ENCODE measurements at regions not wholly inside any gene's neighbourhood (a gene's known extent, or its start where the extent isn't known, plus 50 kb on each side); places are given as distances from the start of the nearest gene placed in this dataset.
A peak's percentile ranks its signal among the peaks of the same experiment; 100 is the strongest.
"Not testable (repeated sequence)": the region's sequence is repeated elsewhere in the genome, so short reads cannot be mapped to it uniquely, and the experiment has no call there.

DNA sequence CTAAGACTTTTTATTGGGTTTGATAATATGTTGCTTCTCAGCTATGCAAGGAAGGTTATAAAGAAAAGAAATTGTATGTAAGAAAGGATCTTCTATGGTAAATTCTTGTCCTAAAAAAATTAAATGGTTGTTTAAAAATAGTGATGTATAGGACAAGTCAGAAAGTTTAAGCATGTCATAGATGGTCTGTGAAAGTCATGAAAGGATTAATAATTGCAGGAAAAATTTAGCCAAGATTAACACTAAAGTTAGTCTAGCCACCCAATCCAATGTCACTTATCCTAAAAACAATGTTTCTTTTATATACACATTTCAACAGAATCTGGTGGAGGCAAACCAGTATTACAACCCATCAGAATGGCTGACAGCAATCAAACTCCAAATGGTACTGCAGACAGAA, 1046.7 kb upstream of the SLC39A10 start:
- no peak for DNase-seq

DNA sequence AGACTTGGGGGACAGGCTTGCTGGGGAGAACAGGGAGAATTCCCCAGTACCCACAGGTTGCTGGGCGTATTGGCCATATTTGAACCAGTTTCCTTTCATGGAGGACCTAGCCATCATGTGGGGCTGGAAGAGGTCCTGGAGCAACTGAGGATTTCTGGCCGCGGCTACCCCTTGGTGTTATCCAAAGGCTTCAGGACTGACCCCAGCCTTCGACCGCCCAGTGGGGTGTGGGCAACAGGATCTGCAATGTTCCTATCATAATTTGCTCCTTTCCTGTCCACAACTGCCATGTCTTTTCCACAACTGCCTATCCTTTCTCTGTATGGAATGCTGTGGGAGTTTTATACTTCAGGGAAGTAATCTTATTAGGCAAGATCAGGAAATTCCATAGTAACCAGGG, 1053.6 kb upstream of the SLC39A10 start:
- no peak for DNase-seq

DNA sequence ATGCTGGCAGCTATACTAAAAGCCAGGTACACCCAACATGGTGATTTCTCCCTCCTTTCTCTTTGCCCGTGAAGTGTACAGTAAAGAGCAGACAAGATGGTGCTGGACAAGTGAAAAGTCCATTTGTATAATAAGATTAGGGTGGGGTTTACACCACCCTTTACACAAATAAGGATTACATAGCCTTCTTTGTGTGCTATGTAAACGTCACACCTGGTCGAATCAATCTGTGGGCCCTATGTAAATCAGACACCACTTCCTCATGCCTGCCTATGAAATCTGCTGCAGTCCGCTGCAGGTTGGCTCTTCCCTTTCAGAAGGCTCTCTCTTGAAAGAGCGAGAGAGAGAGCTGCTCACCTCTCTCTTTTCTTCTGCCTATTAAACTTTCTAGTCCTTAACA, 1054.3 kb upstream of the SLC39A10 start:
- no peak for DNase-seq

DNA sequence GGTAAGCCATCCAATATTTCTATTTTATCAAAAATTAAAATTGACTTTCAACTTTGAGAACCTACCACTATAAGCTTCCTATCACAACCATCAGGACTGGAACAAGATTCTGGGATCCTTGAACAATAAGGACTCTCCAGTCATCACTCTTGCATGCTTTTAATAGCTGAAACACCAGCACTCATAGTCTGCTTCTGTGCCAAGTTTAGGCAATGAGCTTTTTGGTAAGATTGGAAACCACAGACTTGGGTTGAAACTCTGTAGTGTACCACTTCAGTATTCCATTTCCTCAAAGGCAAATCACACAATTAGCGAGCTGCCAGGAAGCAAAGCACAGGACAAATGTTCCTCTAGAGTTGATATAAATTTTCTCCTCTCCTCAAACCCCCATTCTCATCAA, 1065.8 kb upstream of the SLC39A10 start:
- no peak for DNase-seq

- DNase-seq, result no peak
These were observed 1069.2 kb upstream of the SLC39A10 start for GRCh38 chr2:194587739-194588270.

GRCh38 chr2:194567661-194568017, 1089.4 kb upstream of the SLC39A10 start:
- DNase-seq, result no peak

- DNase-seq, result no peak
These were observed 1089.9 kb upstream of the SLC39A10 start for GRCh38 chr2:194566907-194567660.

GRCh38 chr2:194564422-194564821, 1092.6 kb upstream of the SLC39A10 start:
- no peak for DNase-seq

DNA sequence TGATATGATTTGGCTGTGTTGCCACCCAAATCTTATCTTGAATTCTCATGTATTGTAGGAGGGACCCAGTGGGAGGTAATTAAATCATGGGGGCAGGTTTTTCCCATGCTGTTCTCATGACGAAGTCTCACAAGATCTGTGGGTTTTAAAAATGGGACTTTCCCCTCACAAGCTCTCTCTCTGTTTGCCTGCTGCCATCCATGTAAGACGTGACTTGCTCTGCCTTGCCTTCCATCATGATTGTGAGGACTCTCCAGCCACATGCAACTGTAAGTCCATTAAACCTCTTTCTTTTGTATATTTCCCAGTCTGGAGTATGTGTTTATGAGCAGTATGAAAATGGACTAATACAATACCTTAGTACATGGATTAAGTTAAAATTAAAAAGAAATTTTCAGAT, 1094.7 kb upstream of the SLC39A10 start:
- no peak for DNase-seq

DNA sequence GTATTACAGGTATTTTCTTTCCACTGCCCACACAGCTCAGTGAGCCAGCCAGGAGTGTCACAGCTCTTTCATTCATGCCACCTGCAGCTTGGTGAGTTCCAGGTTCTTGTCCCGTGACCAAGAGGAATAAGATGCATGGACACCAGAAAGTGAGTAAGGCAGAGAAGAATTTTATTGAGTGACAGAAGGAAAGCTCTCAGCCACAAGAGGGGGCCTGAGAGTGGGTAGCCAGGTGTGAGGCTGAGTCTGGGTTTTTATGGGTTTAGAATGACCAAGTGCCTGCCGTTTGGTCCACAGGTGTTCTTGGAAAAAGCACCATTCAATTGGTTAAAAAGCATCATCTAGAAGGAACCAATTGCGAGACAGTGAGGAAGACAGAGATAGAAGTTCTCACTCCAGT, 1097.1 kb upstream of the SLC39A10 start:
- DNase-seq, result no peak

DNA sequence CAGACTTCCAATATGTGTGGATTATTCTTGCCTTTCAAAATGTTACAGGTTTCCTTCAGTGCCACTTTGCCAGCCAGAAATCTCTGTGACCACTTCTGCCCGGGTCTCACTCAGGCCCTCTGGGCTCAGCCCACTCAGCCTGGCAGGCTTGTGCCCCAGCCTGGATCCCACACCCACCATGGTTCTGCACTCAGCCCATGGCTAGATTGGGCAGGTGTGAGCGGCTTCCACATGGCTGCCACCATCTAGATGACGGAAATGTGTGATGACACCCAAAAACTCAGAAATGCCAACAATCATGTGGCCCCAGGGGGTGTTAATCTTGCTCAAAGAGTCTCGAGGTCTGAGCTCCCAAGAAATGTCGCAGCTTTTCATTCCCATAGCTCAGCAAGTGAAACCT, 1097.5 kb upstream of the SLC39A10 start:
- DNase-seq, result no peak

DNA sequence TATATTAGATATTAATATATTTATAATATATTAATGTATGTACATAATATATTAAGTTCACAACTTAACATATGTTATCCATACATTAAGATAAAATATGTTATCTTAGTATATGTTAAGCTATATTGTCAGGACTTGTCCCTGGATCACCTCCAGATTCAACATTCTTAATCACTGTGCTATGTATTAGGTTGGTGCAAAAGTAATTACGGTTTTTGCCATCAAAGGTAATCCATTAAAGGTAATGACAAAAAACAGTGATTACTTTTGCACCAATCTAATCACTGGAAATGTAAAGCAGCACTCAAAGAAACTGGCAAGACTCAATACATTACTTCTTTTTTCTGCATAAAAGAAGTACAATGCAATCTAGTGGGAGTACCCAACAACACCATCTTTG, 1099.0 kb upstream of the SLC39A10 start:
- DNase-seq, result peak in 1 of 2 experiments; percentile 13

DNA sequence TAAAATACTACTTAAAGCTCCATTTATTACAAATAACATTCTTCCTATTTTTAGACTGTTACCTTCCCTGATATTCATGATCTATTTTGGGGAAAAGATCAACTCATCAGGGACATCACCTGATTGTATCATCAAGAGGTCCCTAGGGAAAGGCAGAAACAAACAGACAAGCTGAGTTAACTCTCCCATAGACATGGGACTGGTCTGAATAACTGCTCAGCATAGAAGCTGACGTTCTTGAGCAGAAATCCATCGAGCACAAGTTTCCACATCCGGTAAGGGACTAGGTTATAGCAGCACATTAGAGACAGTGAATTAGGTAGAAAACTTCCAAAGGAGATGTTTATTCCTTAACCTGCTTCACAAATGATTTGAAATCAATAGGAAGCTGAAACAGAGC, 1100.4 kb upstream of the SLC39A10 start:
- no peak for DNase-seq

DNA sequence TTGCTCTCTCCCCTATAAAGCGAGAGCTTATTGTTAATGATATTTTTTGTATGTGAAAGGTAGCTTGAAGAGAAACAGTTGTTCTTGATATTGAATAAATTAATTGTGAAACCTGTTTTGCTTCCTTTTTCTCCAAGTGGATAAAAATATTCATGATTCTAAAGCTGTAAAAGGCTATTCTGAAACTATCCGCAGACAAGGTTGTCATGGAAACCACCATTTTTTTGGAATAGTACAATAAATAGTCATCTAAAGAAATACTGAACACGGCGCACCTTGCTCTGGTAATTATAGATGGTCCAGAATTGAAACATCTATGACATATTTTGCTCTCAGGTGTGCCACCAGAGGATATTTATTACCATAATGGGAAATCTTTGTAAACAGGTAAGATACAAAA, 1103.0 kb upstream of the SLC39A10 start:
- no peak for DNase-seq

- DNase-seq, result no peak
These were observed 1106.3 kb upstream of the SLC39A10 start for GRCh38 chr2:194550702-194551101.

DNA sequence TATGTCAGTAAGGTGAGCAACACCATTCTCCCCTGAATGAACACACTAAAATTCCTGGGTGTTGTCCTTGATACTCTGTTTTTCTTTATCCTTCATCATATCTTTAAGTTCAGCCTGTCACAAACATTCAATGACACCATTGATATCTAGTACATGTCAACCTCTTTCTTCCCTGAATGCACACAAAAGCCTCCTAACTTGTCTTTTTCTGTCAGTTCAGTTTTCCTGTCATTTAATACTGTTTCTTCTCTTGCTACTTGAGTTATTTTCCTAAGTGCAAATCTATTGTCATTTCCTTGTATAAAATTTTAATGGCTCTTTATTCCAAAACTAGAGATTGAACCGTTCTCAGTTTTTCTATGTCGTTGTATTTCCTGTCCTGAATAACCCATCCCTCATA, 1107.6 kb upstream of the SLC39A10 start:
- DNase-seq, result no peak

DNA sequence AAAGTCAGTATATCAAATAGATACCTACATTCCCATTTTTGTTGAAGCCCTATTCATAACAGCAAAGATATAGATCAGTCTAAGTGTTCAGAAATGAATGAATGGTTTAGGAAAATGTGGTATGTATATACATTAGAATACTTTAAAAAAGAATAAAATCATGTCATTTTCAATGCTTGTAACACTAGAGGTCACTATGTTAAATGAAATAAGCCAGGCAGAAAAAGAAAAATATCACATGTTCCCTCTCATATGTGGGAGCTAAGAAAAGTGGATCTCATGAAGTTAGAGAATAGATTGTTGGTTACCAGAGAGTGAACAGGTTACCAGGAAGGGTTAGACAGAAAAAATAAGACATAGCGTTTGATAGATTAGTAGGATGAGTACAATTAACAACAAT, 1111.0 kb upstream of the SLC39A10 start:
- peak; percentile 71 to 84 for DNase-seq

- DNase-seq, result no peak
These were observed 1117.6 kb upstream of the SLC39A10 start for GRCh38 chr2:194539425-194539824.

DNA sequence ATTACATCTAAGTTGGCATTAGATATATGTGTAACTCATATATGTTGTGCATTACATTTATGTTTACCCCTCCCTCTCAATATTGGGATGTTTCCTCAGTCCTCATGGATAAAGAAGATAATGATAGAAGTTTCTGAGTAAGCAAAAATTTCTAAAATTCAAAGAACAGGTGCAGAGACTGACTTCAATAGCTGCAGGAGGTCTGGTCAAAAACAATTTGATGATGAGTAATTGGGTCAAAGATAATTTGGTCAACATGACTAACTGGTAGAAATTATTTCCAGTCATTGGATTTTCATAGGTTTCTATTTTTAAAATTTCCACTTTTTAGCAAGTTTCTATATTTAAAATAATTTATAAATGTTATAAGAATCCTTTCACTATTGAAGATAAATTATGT, 1130.9 kb upstream of the SLC39A10 start:
- DNase-seq, result no peak

- no peak for DNase-seq
These were observed 1142.7 kb upstream of the SLC39A10 start for GRCh38 chr2:194514281-194514680.

DNA sequence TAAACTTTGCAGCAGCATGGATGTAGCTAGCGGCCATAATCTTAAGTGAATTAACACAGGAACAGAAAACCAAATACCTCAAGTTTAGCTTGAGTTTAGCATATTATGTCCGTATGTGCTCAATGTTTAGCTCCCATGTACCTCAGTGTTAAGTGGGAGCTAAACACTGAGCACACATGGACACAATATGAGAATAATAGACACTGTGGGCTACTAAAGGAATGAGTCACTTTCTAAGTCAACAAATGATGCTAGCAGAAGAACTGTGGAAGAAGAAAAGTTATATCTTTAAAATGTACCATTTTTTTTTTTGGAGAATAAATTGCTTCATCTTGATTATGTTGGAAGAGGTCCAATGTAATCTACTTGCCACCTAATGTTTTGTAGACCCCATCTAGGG, 1146.0 kb upstream of the SLC39A10 start:
- not testable (repeated sequence) for DNase-seq

- not testable (repeated sequence) for DNase-seq
These were observed 1152.2 kb upstream of the SLC39A10 start for GRCh38 chr2:194504876-194505275.

DNA sequence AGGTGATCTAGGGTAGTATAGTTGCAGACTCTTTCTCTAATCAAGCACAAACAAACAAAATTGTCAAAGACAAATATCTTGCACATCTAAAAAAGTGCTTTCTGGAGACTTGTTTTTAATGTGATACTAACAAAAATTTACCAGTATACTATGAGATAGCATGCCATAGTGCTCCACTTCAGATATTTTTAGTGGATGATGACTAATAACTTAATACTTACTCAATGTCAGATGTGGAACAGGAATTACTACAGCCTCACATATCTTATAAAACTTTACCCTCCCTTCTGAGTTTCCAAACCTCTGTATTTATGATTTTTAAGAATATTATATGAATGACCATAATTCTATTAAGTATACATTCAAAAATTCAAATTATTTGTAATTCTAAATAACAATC, 1162.0 kb upstream of the SLC39A10 start:
- no peak for DNase-seq

DNA sequence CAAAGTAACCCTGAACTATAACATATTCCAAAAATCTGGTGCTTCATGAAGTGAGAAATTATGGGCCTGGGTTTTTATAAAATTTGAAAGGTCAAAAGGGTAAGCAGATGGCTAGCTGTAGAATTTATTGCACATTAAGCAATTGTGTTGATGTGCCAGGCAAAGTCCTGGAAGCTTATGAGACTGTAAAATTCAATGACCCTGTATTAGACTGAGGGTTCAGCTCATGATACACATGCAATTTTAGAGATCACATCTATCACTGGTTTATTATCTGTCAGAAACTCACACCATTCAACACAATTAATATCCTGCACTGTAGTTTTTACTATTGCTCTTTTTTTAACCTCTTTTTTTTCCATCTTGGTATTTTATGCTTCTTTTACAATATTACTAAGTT, 1162.6 kb upstream of the SLC39A10 start:
- DNase-seq, result no peak

Measured in Kasumi-1 (cell line).